ENCODE measurements at regions not wholly inside any gene's neighbourhood (a gene's known extent, or its start where the extent isn't known, plus 50 kb on each side); places are given as distances from the start of the nearest gene placed in this dataset.

DNA sequence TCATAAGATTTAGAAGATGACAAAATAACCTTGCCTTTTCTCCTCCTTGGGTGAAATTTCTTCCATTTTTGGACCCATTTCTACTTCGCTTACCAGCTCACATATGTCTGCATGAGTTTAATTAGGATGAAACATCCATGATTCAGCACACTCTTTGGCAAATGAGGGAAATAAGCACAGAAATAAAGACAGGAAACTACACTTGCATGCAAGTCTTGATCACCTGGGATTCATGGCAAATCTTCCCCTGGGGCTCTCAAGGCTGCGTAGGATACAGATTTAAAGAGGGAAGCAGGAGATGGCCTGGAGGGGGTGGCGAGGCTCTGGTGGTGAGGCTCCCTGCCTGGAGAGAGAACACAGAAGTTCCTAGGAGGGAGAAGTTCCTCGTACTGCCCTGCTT lies 147.8 kb downstream of the EDN3 start:
- H4K8ac ChIP-seq (ENCODE audit: low read depth in 2 of 2, low read length in 2 of 2) = no peak overlapping the region
- ChIA-PET POLR2A (ENCODE audit: unreplicated experiment) (no interaction called here), CTCF (no interaction called here)
- H3K14ac ChIP-seq (replicated peaks; ENCODE audit: low read depth, low read length) = no peak overlapping the region
- no peak for TF ChIP-seq RFX5 (IDR thresholded peaks at IDR 0.05; ENCODE audit: low read depth, low read length)
- no peak for TF ChIP-seq CEBPB (IDR thresholded peaks at IDR 0.05; ENCODE audit: low read depth, low read length)
- TF ChIP-seq, protein P1, sequence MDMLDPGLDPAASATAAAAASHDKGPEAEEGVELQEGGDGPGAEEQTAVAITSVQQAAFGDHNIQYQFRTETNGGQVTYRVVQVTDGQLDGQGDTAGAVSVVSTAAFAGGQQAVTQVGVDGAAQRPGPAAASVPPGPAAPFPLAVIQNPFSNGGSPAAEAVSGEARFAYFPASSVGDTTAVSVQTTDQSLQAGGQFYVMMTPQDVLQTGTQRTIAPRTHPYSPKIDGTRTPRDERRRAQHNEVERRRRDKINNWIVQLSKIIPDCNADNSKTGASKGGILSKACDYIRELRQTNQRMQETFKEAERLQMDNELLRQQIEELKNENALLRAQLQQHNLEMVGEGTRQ (IDR thresholded peaks at IDR 0.05; ENCODE audit: low read depth, low read length) = no peak
- no peak for TF ChIP-seq SMC3 (IDR thresholded peaks at IDR 0.05; ENCODE audit: low read depth, low read length)
- TF ChIP-seq POLR2A (IDR thresholded peaks at IDR 0.05; ENCODE audit: low read depth, low read length) = no peak
- TF ChIP-seq MXI1 (IDR thresholded peaks at IDR 0.05; ENCODE audit: borderline replicate concordance, low read depth, low read length) = no peak
- TF ChIP-seq MAFK (IDR thresholded peaks at IDR 0.05; ENCODE audit: low read depth, low read length) = no peak
- no peak for TF ChIP-seq NFE2L2 (IDR thresholded peaks at IDR 0.05; ENCODE audit: low read depth, low read length)
- no peak for TF ChIP-seq MAZ (IDR thresholded peaks at IDR 0.05; ENCODE audit: borderline replicate concordance, low read depth, low read length)
- TF ChIP-seq ELK1 (IDR thresholded peaks at IDR 0.05; ENCODE audit: borderline replicate concordance, low read depth, low read length) = no peak
- no peak for TF ChIP-seq FOS (IDR thresholded peaks at IDR 0.05; ENCODE audit: low read depth, low read length)
- TF ChIP-seq BHLHE40 (IDR thresholded peaks at IDR 0.05; ENCODE audit: low read depth, low read length) = no peak
- TF ChIP-seq RAD21 (IDR thresholded peaks at IDR 0.05; ENCODE audit: low read length) = no peak
- no peak for TF ChIP-seq CHD1 (IDR thresholded peaks at IDR 0.05; ENCODE audit: low read depth, low read length)
- no peak for TF ChIP-seq CTCF (conservative IDR thresholded peaks at IDR 0.05; ENCODE audit: low read depth, low read length)
- TF ChIP-seq RCOR1 (IDR thresholded peaks at IDR 0.05; ENCODE audit: insufficient replicate concordance, low read length) = no peak
- H3K9ac ChIP-seq (ENCODE audit: low read depth, low read length) = no peak overlapping the region
- in situ Hi-C loops (cut with MboI; ENCODE audit: low sequenced_read_pairs) = no loop called here
- no peaks in the 10 kb centered on the region for H3K27me3 ChIP-seq (ENCODE audit: control insufficient read depth, insufficient read depth, low read length)
- no peak overlapping the region for H3K4ac ChIP-seq (ENCODE audit: low read depth, low read length)
- H3K36me3 ChIP-seq (ENCODE audit: control insufficient read depth, insufficient read depth, low read length) = no peaks in the 10 kb centered on the region
- dilution Hi-C loops (cut with HindIII; ENCODE audit: low sequenced_read_pairs, unreplicated experiment) = no loop called here
- BruUV-seq (replicated peaks) = no TSS peak
- no peak overlapping the region for H3K4me2 ChIP-seq (ENCODE audit: low read depth, low read length)
- H2AK9ac ChIP-seq (replicated peaks; ENCODE audit: low read depth, low read length, poor library complexity) = no peak overlapping the region
- H2BK15ac ChIP-seq (ENCODE audit: low read depth, low read length) = no peak overlapping the region
- H3K9me3 ChIP-seq (ENCODE audit: control insufficient read depth, insufficient read depth, low read length) = no peaks in the 10 kb centered on the region
- no peaks in the 10 kb centered on the region for H3K79me1 ChIP-seq (ENCODE audit: low read depth in 1 of 2, low read length in 2 of 2)
- WGBS, 2 experiments (ENCODE audit: extremely low coverage in 2 of 2, insufficient read length in 1 of 2) = no CpG with 5 or more reads among the region's 4 CpGs
- H2AK5ac ChIP-seq (ENCODE audit: low read depth, low read length) = no peak overlapping the region
- no peak overlapping the region for H2AFZ ChIP-seq (replicated peaks; ENCODE audit: low read length, poor library complexity)
- no peak overlapping the region for H3K23ac ChIP-seq (ENCODE audit: low read depth, low read length)
- no peak overlapping the region for H4K5ac ChIP-seq (ENCODE audit: low read depth, low read length)
- intact Hi-C loops (cut with micrococcal nuclease) = no loop called here
- H2BK20ac ChIP-seq (ENCODE audit: low read depth, low read length) = no peak overlapping the region
- no peak overlapping the region for H2BK5ac ChIP-seq (ENCODE audit: low read depth, low read length, poor library complexity, severe bottlenecking)
- ATAC-seq (ENCODE audit: low read depth) (no peak), DNase-seq (no peak)
- no peak overlapping the region for H3K4me3 ChIP-seq (ENCODE audit: insufficient read depth, low read depth, low read length)
- H4K91ac ChIP-seq (ENCODE audit: insufficient read depth, low read depth, low read length) = no peak overlapping the region
- no peak overlapping the region for H2BK120ac ChIP-seq (ENCODE audit: low read depth, low read length)
- no peak overlapping the region for H3K27ac ChIP-seq (ENCODE audit: insufficient read depth, low read length)
- no peak overlapping the region for H3K56ac ChIP-seq (ENCODE audit: extremely low read depth, insufficient read depth, low read length)
- no peaks in the 10 kb centered on the region for H3K9me1 ChIP-seq (ENCODE audit: insufficient read depth, low read length)
- no peak overlapping the region for H3K18ac ChIP-seq (ENCODE audit: low read depth, low read length)
- H3K4me1 ChIP-seq (ENCODE audit: control insufficient read depth, insufficient read depth, low read length) = no peaks in the 10 kb centered on the region
- no peaks in the 10 kb centered on the region for H4K20me1 ChIP-seq (ENCODE audit: insufficient read depth, low read length)
